SK-N-SH (cell line): ENCODE measurements at regions not wholly inside any gene's neighbourhood (a gene's known extent, or its start where the extent isn't known, plus 50 kb on each side); places are given as distances from the start of the nearest gene placed in this dataset.

Experiments
- CTCF ChIA-PET: fragments of 300-600, 350-600 bp; formaldehyde crosslinking; extraction: SDS; loops from one replicate; lab custom pipeline; 2021; lab: Yijun Ruan, JAX
- POLR2A ChIA-PET: fragments of 350-600 bp; sonication (Branson Sonifier 250); formaldehyde crosslinking; extraction: SDS; loops from one replicate; lab custom pipeline; 2020; ENCODE audit warnings: antibody characterized with exemption, inconsistent platforms; lab: Yijun Ruan, JAX
- DNase-seq: peaks from one replicate; pipeline ENCODE4 v3.0.0; 2012
- H2AFZ ChIP-seq: fragments of 200-600 bp; sonication (generic); 2 replicates; pipeline ENCODE4 v1.8.1; 2016; ENCODE audit warnings: antibody characterized with exemption, mild to moderate bottlenecking, low read depth
- H3F3A ChIP-seq: fragments of 200-600 bp; sonication (generic); replicated peaks from 2 replicates; pipeline ENCODE3; 2016; ENCODE audit warnings: antibody characterized with exemption, mild to moderate bottlenecking; ENCODE audit not compliant: insufficient read depth
- H3K27ac ChIP-seq, 2 experiments: fragments of 200-500 bp in 1 of 2; fragments of 200-600 bp in 1 of 2; sonication (Bioruptor generic) in 1 of 2; sonication (generic), shearing (Covaris generic) in 1 of 2; 2 replicates each; pipeline versions ENCODE4 v1.5.1 to v1.6.1; 2014 to 2016; ENCODE audit warnings: low read depth in 2 of 2, inconsistent platforms in 1 of 2, low read length in 1 of 2, mild to moderate bottlenecking in 1 of 2, mixed read lengths in 1 of 2
- H3K27me3 ChIP-seq: fragments of 200-600 bp; sonication (generic), shearing (Covaris generic); 2 replicates; pipeline ENCODE4 v1.6.1; 2016; ENCODE audit warnings: mixed run types; ENCODE audit not compliant: insufficient read depth
- H3K36me3 ChIP-seq, 2 experiments: fragments of 200-500 bp in 1 of 2; fragments of 200-600 bp in 1 of 2; sonication (Bioruptor generic) in 1 of 2; sonication (generic) in 1 of 2; replicated peaks in 1 of 2; 2 replicates each; pipeline versions ENCODE3 to v1.5.1; 2014 to 2016; ENCODE audit warnings: low read length in 1 of 2, mild to moderate bottlenecking in 1 of 2; ENCODE audit not compliant: insufficient read depth in 2 of 2, control insufficient read depth in 1 of 2
- H3K4me1 ChIP-seq, 2 experiments: fragments of 200-500 bp in 1 of 2; fragments of 200-600 bp in 1 of 2; sonication (Bioruptor generic) in 1 of 2; sonication (generic), shearing (Covaris generic) in 1 of 2; 2 replicates each; pipeline versions ENCODE4 v1.5.1 to v1.6.1; 2014 to 2016; ENCODE audit warnings: low read depth in 1 of 2, low read length in 1 of 2, mixed run types in 1 of 2; ENCODE audit not compliant: insufficient read depth in 2 of 2, control insufficient read depth in 1 of 2
- H3K4me2 ChIP-seq: fragments of 200-600 bp; sonication (generic), shearing (Covaris generic); 2 replicates; pipeline ENCODE4 v1.6.1; 2017; ENCODE audit warnings: mixed run types
- H3K4me3 ChIP-seq, 2 experiments: fragments of 200-500 bp in 1 of 2; fragments of 200-600 bp in 1 of 2; sonication (Bioruptor generic) in 1 of 2; sonication (generic), shearing (Covaris generic) in 1 of 2; 2 replicates each; pipeline versions ENCODE4 v1.5.1 to v1.8.1; 2014 to 2016; ENCODE audit warnings: low read depth in 2 of 2, inconsistent platforms in 1 of 2, low read length in 1 of 2, mild to moderate bottlenecking in 1 of 2, mixed read lengths in 1 of 2, moderate library complexity in 1 of 2
- H3K79me2 ChIP-seq: fragments of 200-600 bp; sonication (generic); 2 replicates; pipeline ENCODE4 v1.8.1; 2017; ENCODE audit warnings: mild to moderate bottlenecking; ENCODE audit not compliant: insufficient read depth
- H3K9ac ChIP-seq: fragments of 200-600 bp; sonication (generic); 2 replicates; pipeline ENCODE4 v1.6.1; 2017; ENCODE audit warnings: mixed run types
- H3K9me2 ChIP-seq: fragments of 200-600 bp; sonication (generic); 2 replicates; pipeline ENCODE4 v1.6.1; 2017; ENCODE audit warnings: mixed run types
- H3K9me3 ChIP-seq: fragments of 200-600 bp; sonication (generic); 2 replicates; pipeline ENCODE4 v1.6.1; 2017; ENCODE audit warnings: mixed run types, mild to moderate bottlenecking, moderate library complexity
- H4K20me1 ChIP-seq: fragments of 200-600 bp; sonication (generic); 2 replicates; pipeline ENCODE4 v1.6.1; 2017; ENCODE audit warnings: mild to moderate bottlenecking, mixed run types; ENCODE audit not compliant: insufficient read depth
- CHD2 ChIP-seq: fragments of 150-350 bp; IDR thresholded peaks from 2 replicates; pipeline ENCODE4 v1.6.1; 2018; ENCODE audit warnings: low read length; ENCODE audit not compliant: partially characterized antibody
- CTCF ChIP-seq: fragments of 200-600 bp; sonication (generic); IDR thresholded peaks from 2 replicates; pipeline ENCODE4 v1.6.1; 2017; ENCODE audit warnings: antibody characterized with exemption, mild to moderate bottlenecking, moderate library complexity
- ELF1 ChIP-seq: IDR thresholded peaks from 2 replicates; pipeline ENCODE4 v1.4.0; 2012
- EP300 ChIP-seq, 2 experiments: IDR thresholded peaks; 2 replicates each; pipeline versions ENCODE4 v1.4.0 to v1.6.1; 2012; ENCODE audit warnings: borderline replicate concordance in 1 of 2, low read depth in 1 of 2, low read length in 1 of 2
- EZH2phosphoT487 ChIP-seq: fragments of 200-600 bp; sonication (generic); IDR thresholded peaks from 2 replicates; pipeline ENCODE4 v1.6.1; 2017; ENCODE audit warnings: low read depth, mixed run types, mild to moderate bottlenecking, antibody characterized with exemption, moderate library complexity, borderline replicate concordance
- FOSL2 ChIP-seq: IDR thresholded peaks from 2 replicates; pipeline ENCODE4 v1.4.0; 2012; ENCODE audit warnings: low read depth, mild to moderate bottlenecking, moderate library complexity, borderline replicate concordance
- GABPA ChIP-seq: IDR thresholded peaks from 2 replicates; pipeline ENCODE4 v1.4.0; 2012; ENCODE audit warnings: low read depth, mild to moderate bottlenecking
- GATA2 ChIP-seq: sonication (generic); formaldehyde crosslinking; IDR thresholded peaks from 2 replicates; pipeline ENCODE4 v1.5.0; 2020; ENCODE audit warnings: mild to moderate bottlenecking, missing genetic modification reagents
- IRF3 ChIP-seq: fragments of 150-350 bp; IDR thresholded peaks from 2 replicates; pipeline ENCODE4 v1.6.1; 2016; ENCODE audit warnings: mild to moderate bottlenecking, low read depth, low read length
- MXI1 ChIP-seq: IDR thresholded peaks from 2 replicates; pipeline ENCODE4 v1.6.1; 2012; ENCODE audit warnings: mild to moderate bottlenecking, low read depth, low read length, improper control_type of control experiment
- NFIC ChIP-seq: IDR thresholded peaks from 2 replicates; pipeline ENCODE4 v1.4.0; 2012; ENCODE audit warnings: borderline replicate concordance
- PBX3 ChIP-seq: IDR thresholded peaks from 2 replicates; pipeline ENCODE4; 2012
- POLR2AphosphoS5 ChIP-seq: IDR thresholded peaks from 2 replicates; pipeline ENCODE4 v1.6.1; 2012; ENCODE audit warnings: low read depth, low read length
- RAD21 ChIP-seq: IDR thresholded peaks from 2 replicates; pipeline ENCODE4 v1.6.1; 2012; ENCODE audit warnings: mild to moderate bottlenecking, low read length
- REST ChIP-seq: IDR thresholded peaks from 2 replicates; pipeline ENCODE4 v1.6.1; 2012; ENCODE audit warnings: mild to moderate bottlenecking, low read depth, low read length, moderate library complexity
- RXRA ChIP-seq: IDR thresholded peaks from 2 replicates; pipeline ENCODE4 v1.4.0; 2012; ENCODE audit warnings: low read depth, mild to moderate bottlenecking, borderline replicate concordance
- SMC3 ChIP-seq: IDR thresholded peaks from 2 replicates; pipeline ENCODE4 v1.6.1; 2012; ENCODE audit warnings: low read depth, low read length, improper control_type of control experiment
- TEAD4 ChIP-seq: IDR thresholded peaks from 2 replicates; pipeline ENCODE4 v1.4.0; 2012; ENCODE audit warnings: mild to moderate bottlenecking, borderline replicate concordance; ENCODE audit not compliant: insufficient read depth
- USF1 ChIP-seq: IDR thresholded peaks from 2 replicates; pipeline ENCODE4 v1.4.0; 2012; ENCODE audit warnings: low read depth, borderline replicate concordance
- YY1 ChIP-seq: IDR thresholded peaks from 2 replicates; pipeline ENCODE4 v1.4.0; 2012; ENCODE audit warnings: low read depth, mild to moderate bottlenecking
- WGBS: methylation state at CpG from one replicate; pipeline ENCODE4 v1.1.6; 2017; ENCODE audit warnings: low lambda C conversion rate; 5-methylcytosine and 5-hydroxymethylcytosine counted together

GRCh38 chr2:186424265-186424664, 61.8 kb upstream of the ZC3H15 start:
- POLR2A ChIA-PET: no interaction called here

More at GRCh38 chr2:186424265-186424664, 61.8 kb upstream of the ZC3H15 start:
- Histone ChIP-seq H3K9ac (no peak overlapping the region), H3K36me3 (no peaks in the 10 kb centered on the region), H3K27me3 (no peaks in the 10 kb centered on the region), H3F3A (no peaks in the 10 kb centered on the region), H2AFZ (no peak overlapping the region), H4K20me1 (no peaks in the 10 kb centered on the region), H3K4me2 (no peak overlapping the region), H3K9me3 (no peaks in the 10 kb centered on the region), H3K79me2 (no peaks in the 10 kb centered on the region), H3K4me3 (no peak overlapping the region), H3K4me1 (no peaks in the 10 kb centered on the region; a peak in 1 of 4 replicates), H3K9me2 (no peaks in the 10 kb centered on the region)
- CTCF ChIA-PET: no interaction called here
- 59% methylated on average over 2 of the region's 2 CpGs for WGBS
- no peak for DNase-seq
- TF ChIP-seq TEAD4: no peak
- no peak for TF ChIP-seq IRF3
- TF ChIP-seq EZH2phosphoT487: no peak
- TF ChIP-seq POLR2AphosphoS5: no peak
- TF ChIP-seq RXRA: no peak
- no peak for TF ChIP-seq RAD21
- no peak for TF ChIP-seq EP300 (IDR thresholded peaks at IDR 0.05; ENCODE audit: borderline replicate concordance in 1 of 2, low read depth in 1 of 2, low read length in 1 of 2)
- no peak for TF ChIP-seq NFIC
- TF ChIP-seq CHD2: no peak
- no peak for TF ChIP-seq YY1
- TF ChIP-seq ELF1: no peak
- no peak for TF ChIP-seq GATA2 (CRISPR knock-in tag)
- no peak for TF ChIP-seq REST
- TF ChIP-seq GABPA: no peak
- TF ChIP-seq CTCF: no peak
- no peak for TF ChIP-seq MXI1
- no peak for TF ChIP-seq PBX3
- TF ChIP-seq FOSL2: no peak
- no peak for TF ChIP-seq SMC3
- TF ChIP-seq USF1: no peak
- TF ChIP-seq, all 33 proteins: peak for 0
- no peak overlapping the region for H3K27ac ChIP-seq
